Loucy (cell line): ENCODE measurements at regions not wholly inside any gene's neighbourhood (a gene's known extent, or its start where the extent isn't known, plus 50 kb on each side); places are given as distances from the start of the nearest gene placed in this dataset.

ENCODE experiments used
- H2AFZ ChIP-seq: fragments of 200-600 bp; sonication (generic); 2 replicates; pipeline ENCODE4 v1.6.0; 2016; ENCODE audit warnings: antibody characterized with exemption, mild to moderate bottlenecking, low read length, moderate library complexity
- H3F3A ChIP-seq: fragments of 200-600 bp; 2 replicates; pipeline ENCODE4 v1.6.0; 2016; ENCODE audit warnings: antibody characterized with exemption, low read depth, mild to moderate bottlenecking
- H3K27me3 ChIP-seq: fragments of 200-600 bp; sonication (generic); 2 replicates; pipeline ENCODE4 v1.6.1; 2014; ENCODE audit warnings: low read length, mild to moderate bottlenecking; ENCODE audit not compliant: insufficient read depth, poor library complexity, severe bottlenecking
- H3K36me3 ChIP-seq: fragments of 200-600 bp; sonication (generic); 2 replicates; pipeline ENCODE4 v1.6.1; 2016; ENCODE audit warnings: low read length; ENCODE audit not compliant: insufficient read depth
- H3K4me1 ChIP-seq: fragments of 200-600 bp; sonication (generic); 2 replicates; pipeline ENCODE4 v1.5.1; 2014; ENCODE audit warnings: low read length, mild to moderate bottlenecking; ENCODE audit not compliant: insufficient read depth, poor library complexity, severe bottlenecking
- H3K4me2 ChIP-seq: fragments of 200-600 bp; sonication (generic); 2 replicates; pipeline ENCODE4 v1.6.0; 2014; ENCODE audit warnings: antibody characterized with exemption, low read length, low read depth, mild to moderate bottlenecking; ENCODE audit not compliant: poor library complexity, severe bottlenecking
- H3K4me3 ChIP-seq: fragments of 200-600 bp; sonication (generic); 2 replicates; pipeline ENCODE4 v1.5.1; 2014; ENCODE audit warnings: low read length, mild to moderate bottlenecking, mixed read lengths; ENCODE audit not compliant: poor library complexity, severe bottlenecking
- H3K79me2 ChIP-seq: fragments of 200-600 bp; sonication (generic); 2 replicates; pipeline ENCODE4 v1.6.1; 2014; ENCODE audit warnings: low read length; ENCODE audit not compliant: insufficient read depth
- H3K9ac ChIP-seq: fragments of 200-600 bp; sonication (generic); 2 replicates; pipeline ENCODE4 v1.6.0; 2014; ENCODE audit warnings: mild to moderate bottlenecking, low read depth, low read length, moderate library complexity; ENCODE audit not compliant: poor library complexity, severe bottlenecking
- H3K9me2 ChIP-seq: fragments of 200-600 bp; sonication (generic); replicated peaks from 2 replicates; pipeline ENCODE4 v1.6.1; 2016; ENCODE audit warnings: low read depth, low read length, mixed read lengths
- H3K9me3 ChIP-seq: fragments of 200-600 bp; sonication (generic); 2 replicates; pipeline ENCODE4 v1.6.1; 2014; ENCODE audit warnings: mild to moderate bottlenecking, antibody characterized with exemption, low read length, low read depth; ENCODE audit not compliant: insufficient read depth
- H4K20me1 ChIP-seq: fragments of 200-600 bp; sonication (generic); 2 replicates; pipeline ENCODE4 v1.6.0; 2014; ENCODE audit warnings: antibody characterized with exemption, low read length, mild to moderate bottlenecking; ENCODE audit not compliant: insufficient read depth, poor library complexity, severe bottlenecking
- CTCF ChIP-seq: fragments of 200-600 bp; sonication (generic); conservative IDR thresholded peaks from 2 replicates; pipeline ENCODE4 v1.5.1; 2014; ENCODE audit warnings: mild to moderate bottlenecking, antibody characterized with exemption, low read length
- EZH2phosphoT487 ChIP-seq: fragments of 200-600 bp; IDR thresholded peaks from 2 replicates; pipeline ENCODE4 v1.6.1; 2018; ENCODE audit warnings: antibody characterized with exemption, mild to moderate bottlenecking, moderate library complexity, borderline replicate concordance

- Histone ChIP-seq H3K4me1 (no peaks in the 10 kb centered on the region), H4K20me1 (no peaks in the 10 kb centered on the region), H3K9me2 (no peaks in the 10 kb centered on the region), H3K27me3 (no peaks in the 10 kb centered on the region), H2AFZ (no peak overlapping the region), H3K4me3 (no peak overlapping the region), H3K36me3 (no peaks in the 10 kb centered on the region), H3K4me2 (no peak overlapping the region), H3K79me2 (no peaks in the 10 kb centered on the region), H3K9me3 (peaks cover 5% of the 10 kb centered on the region; the same call in 1 of the 2 replicates), H3K9ac (no peak overlapping the region), H3F3A (no peaks in the 10 kb centered on the region)
- TF ChIP-seq EZH2phosphoT487 = no peak
- no peak for TF ChIP-seq CTCF
These were observed 493.2 kb downstream of the IRS2 start for GRCh38 chr13:109293166-109293565.

- no peaks in the 10 kb centered on the region for H4K20me1 ChIP-seq
- no peaks in the 10 kb centered on the region for H3K4me1 ChIP-seq
- no peak overlapping the region for H3K4me2 ChIP-seq
- H3K9me2 ChIP-seq = no peaks in the 10 kb centered on the region
- no peaks in the 10 kb centered on the region for H3K79me2 ChIP-seq
- H3K27me3 ChIP-seq = no peaks in the 10 kb centered on the region
- H3K9ac ChIP-seq = no peak overlapping the region
- no peak overlapping the region for H2AFZ ChIP-seq
- no peaks in the 10 kb centered on the region for H3K36me3 ChIP-seq
- no peaks in the 10 kb centered on the region for H3F3A ChIP-seq
- H3K9me3 ChIP-seq = 0 out of 2 replicates have a peak, but pooled peaks cover 2% of the 10 kb centered on the region
- no peak overlapping the region for H3K4me3 ChIP-seq
- no peak for TF ChIP-seq EZH2phosphoT487
- no peak for TF ChIP-seq CTCF
These were observed 498.2 kb downstream of the IRS2 start for GRCh38 chr13:109288151-109288709.

- Histone ChIP-seq H3K4me1 (no peaks in the 10 kb centered on the region), H2AFZ (no peak overlapping the region), H3K4me3 (no peak overlapping the region), H3K9me3 (0 out of 2 replicates have a peak, but pooled peaks cover 3% of the 10 kb centered on the region), H4K20me1 (no peaks in the 10 kb centered on the region), H3K36me3 (no peaks in the 10 kb centered on the region), H3K9me2 (no peaks in the 10 kb centered on the region), H3F3A (no peaks in the 10 kb centered on the region), H3K79me2 (no peaks in the 10 kb centered on the region), H3K9ac (no peak overlapping the region), H3K4me2 (no peak overlapping the region), H3K27me3 (no peaks in the 10 kb centered on the region)
- TF ChIP-seq EZH2phosphoT487 (no peak), CTCF (no peak)
These were observed 498.8 kb downstream of the IRS2 start for GRCh38 chr13:109287553-109287952.
